ENCODE measurements at regions not wholly inside any gene's neighbourhood (a gene's known extent, or its start where the extent isn't known, plus 50 kb on each side); places are given as distances from the start of the nearest gene placed in this dataset.

DNA sequence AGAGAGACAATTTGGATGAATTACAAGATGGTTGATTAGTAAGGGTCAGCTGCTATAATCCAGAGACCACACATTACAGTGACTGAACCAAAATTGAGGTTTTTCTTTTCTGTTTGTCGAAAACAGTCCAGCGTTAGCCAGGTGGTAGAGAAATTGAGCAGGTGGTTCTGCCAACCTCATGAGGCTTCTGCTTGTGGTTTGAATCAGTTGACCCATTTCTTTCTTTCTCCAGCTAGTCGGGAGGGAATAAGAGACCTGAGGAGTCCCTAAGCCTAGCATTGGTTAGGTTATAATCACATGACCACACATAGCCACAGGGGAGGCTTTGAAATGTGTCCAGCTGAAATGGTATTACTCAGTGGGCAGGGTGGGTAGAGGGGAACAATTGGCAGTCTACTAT lies 504.6 kb downstream of the HS3ST4 start:
- H3K4me1 Mint-ChIP-seq = peaks cover 21% of the 10 kb centered on the region
- H3K36me3 ChIP-seq = no peaks in the 10 kb centered on the region
- no peak overlapping the region for H3K27ac ChIP-seq
- H4K20me1 ChIP-seq (ENCODE audit: low read depth) = no peaks in the 10 kb centered on the region
- no peak overlapping the region for H3K4me2 ChIP-seq
- H3K4me3 Mint-ChIP-seq = no peak overlapping the region
- H3K9ac ChIP-seq = no peak overlapping the region
- no peaks in the 10 kb centered on the region for H3K36me3 Mint-ChIP-seq
- H3K27ac Mint-ChIP-seq = no peak overlapping the region
- DNase-seq (ENCODE audit: low spot score) = no peak
- H3K79me2 ChIP-seq (ENCODE audit: low read depth) = no peaks in the 10 kb centered on the region
- H3K27me3 ChIP-seq = no peaks in the 10 kb centered on the region
- no peak for TF ChIP-seq EZH2phosphoT487 (IDR thresholded peaks at IDR 0.05)
- TF ChIP-seq EZH2 (IDR thresholded peaks at IDR 0.05) = no peak
- TF ChIP-seq, protein P1, sequence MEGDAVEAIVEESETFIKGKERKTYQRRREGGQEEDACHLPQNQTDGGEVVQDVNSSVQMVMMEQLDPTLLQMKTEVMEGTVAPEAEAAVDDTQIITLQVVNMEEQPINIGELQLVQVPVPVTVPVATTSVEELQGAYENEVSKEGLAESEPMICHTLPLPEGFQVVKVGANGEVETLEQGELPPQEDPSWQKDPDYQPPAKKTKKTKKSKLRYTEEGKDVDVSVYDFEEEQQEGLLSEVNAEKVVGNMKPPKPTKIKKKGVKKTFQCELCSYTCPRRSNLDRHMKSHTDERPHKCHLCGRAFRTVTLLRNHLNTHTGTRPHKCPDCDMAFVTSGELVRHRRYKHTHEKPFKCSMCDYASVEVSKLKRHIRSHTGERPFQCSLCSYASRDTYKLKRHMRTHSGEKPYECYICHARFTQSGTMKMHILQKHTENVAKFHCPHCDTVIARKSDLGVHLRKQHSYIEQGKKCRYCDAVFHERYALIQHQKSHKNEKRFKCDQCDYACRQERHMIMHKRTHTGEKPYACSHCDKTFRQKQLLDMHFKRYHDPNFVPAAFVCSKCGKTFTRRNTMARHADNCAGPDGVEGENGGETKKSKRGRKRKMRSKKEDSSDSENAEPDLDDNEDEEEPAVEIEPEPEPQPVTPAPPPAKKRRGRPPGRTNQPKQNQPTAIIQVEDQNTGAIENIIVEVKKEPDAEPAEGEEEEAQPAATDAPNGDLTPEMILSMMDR (IDR thresholded peaks at IDR 0.05) = no peak
- H3F3A ChIP-seq (ENCODE audit: low read depth) = peaks cover 8% of the 10 kb centered on the region
- peaks cover 3% of the 10 kb centered on the region for H3K27me3 Mint-ChIP-seq (ENCODE audit: insufficient read depth, low read depth)
- H3K9me3 ChIP-seq (ENCODE audit: low read depth) = no peaks in the 10 kb centered on the region
- H3K9me3 Mint-ChIP-seq = no peaks in the 10 kb centered on the region
- peak overlapping the region; percentile 59 for H2AFZ ChIP-seq (replicated peaks)
- no peaks in the 10 kb centered on the region for H3K4me1 ChIP-seq
- H3K4me3 ChIP-seq = no peak overlapping the region

DNA sequence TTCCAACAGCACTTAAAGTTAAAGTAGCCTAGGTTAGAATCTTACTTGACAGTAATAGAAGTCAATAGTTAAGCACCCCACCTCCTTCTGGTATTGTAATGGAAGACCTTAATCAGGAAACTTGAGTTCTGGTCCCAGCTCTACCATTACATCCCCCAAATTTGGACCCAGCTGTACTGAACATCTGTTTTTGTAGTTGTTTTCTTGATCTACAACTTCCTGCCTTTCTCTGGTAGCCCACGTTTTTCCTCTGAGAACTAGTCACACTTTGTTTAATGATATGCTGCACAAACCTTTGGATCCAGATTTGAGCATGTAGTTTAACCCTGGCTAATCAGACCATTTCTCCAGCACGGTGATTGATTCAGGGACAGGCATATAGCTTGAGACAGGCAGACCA lies 505.0 kb downstream of the HS3ST4 start:
- no peak for DNase-seq (ENCODE audit: low spot score)
- peaks cover 3% of the 10 kb centered on the region for H3K27me3 Mint-ChIP-seq (ENCODE audit: insufficient read depth, low read depth)
- no peak overlapping the region for H3K4me2 ChIP-seq
- no peaks in the 10 kb centered on the region for H3K79me2 ChIP-seq (ENCODE audit: low read depth)
- H3K36me3 Mint-ChIP-seq = no peaks in the 10 kb centered on the region
- H3K27ac ChIP-seq = no peak overlapping the region
- H3F3A ChIP-seq (ENCODE audit: low read depth) = peaks cover 8% of the 10 kb centered on the region
- no peaks in the 10 kb centered on the region for H3K9me3 Mint-ChIP-seq
- no peaks in the 10 kb centered on the region for H3K27me3 ChIP-seq
- no peak overlapping the region for H2AFZ ChIP-seq (replicated peaks)
- H3K9me3 ChIP-seq (ENCODE audit: low read depth) = no peaks in the 10 kb centered on the region
- no peak overlapping the region for H3K4me3 ChIP-seq
- no peaks in the 10 kb centered on the region for H3K4me1 ChIP-seq
- H3K36me3 ChIP-seq = no peaks in the 10 kb centered on the region
- no peaks in the 10 kb centered on the region for H4K20me1 ChIP-seq (ENCODE audit: low read depth)
- H3K4me1 Mint-ChIP-seq = peaks cover 21% of the 10 kb centered on the region
- TF ChIP-seq EZH2 (IDR thresholded peaks at IDR 0.05) (no peak), EZH2phosphoT487 (IDR thresholded peaks at IDR 0.05) (no peak)
- TF ChIP-seq, protein P1 (IDR thresholded peaks at IDR 0.05) = no peak
- H3K9ac ChIP-seq = no peak overlapping the region
- H3K4me3 Mint-ChIP-seq = no peak overlapping the region
- H3K27ac Mint-ChIP-seq = no peak overlapping the region

DNA sequence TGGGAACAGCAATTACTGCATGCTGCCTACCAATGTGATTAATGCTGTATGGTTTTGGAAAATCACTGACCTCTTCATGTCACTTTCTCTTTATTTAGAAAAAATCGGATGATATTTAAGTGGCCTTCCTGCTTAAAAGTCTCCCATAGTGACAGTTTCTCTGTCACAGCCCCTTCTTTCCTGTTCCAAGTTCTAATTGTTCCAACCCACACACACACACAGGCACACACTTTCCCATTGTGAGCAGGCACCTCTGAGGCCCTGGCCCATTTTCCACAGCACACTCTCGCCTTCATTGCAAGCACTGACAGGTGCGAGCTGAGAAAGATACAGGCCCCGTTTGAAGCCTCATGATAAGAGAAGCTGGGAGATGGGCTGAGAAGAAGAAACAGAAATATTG lies 505.9 kb downstream of the HS3ST4 start:
- no peaks in the 10 kb centered on the region for H4K20me1 ChIP-seq (ENCODE audit: low read depth)
- peaks cover 21% of the 10 kb centered on the region for H3K4me1 Mint-ChIP-seq
- no peak overlapping the region for H3K9ac ChIP-seq
- peak overlapping the region; percentile 7 for H3K27ac Mint-ChIP-seq
- no peaks in the 10 kb centered on the region for H3K9me3 Mint-ChIP-seq
- peak overlapping the region; percentile 9 for H2AFZ ChIP-seq (replicated peaks)
- no peaks in the 10 kb centered on the region for H3K4me1 ChIP-seq
- H3K36me3 Mint-ChIP-seq = no peaks in the 10 kb centered on the region
- no peak overlapping the region for H3K27ac ChIP-seq
- H3K4me3 Mint-ChIP-seq = no peak overlapping the region
- no peaks in the 10 kb centered on the region for H3K9me3 ChIP-seq (ENCODE audit: low read depth)
- H3F3A ChIP-seq (ENCODE audit: low read depth) = peaks cover 8% of the 10 kb centered on the region
- H3K79me2 ChIP-seq (ENCODE audit: low read depth) = no peaks in the 10 kb centered on the region
- TF ChIP-seq EZH2 (IDR thresholded peaks at IDR 0.05) = no peak
- TF ChIP-seq, protein P1 (IDR thresholded peaks at IDR 0.05) = no peak
- TF ChIP-seq EZH2phosphoT487 (IDR thresholded peaks at IDR 0.05) = no peak
- peaks cover 3% of the 10 kb centered on the region for H3K27me3 Mint-ChIP-seq (ENCODE audit: insufficient read depth, low read depth)
- H3K27me3 ChIP-seq = no peaks in the 10 kb centered on the region
- no peak overlapping the region for H3K4me3 ChIP-seq
- H3K4me2 ChIP-seq = no peak overlapping the region
- no peak for DNase-seq (ENCODE audit: low spot score)
- no peaks in the 10 kb centered on the region for H3K36me3 ChIP-seq
